C4-2B (cell line): ENCODE measurements at regions not wholly inside any gene's neighbourhood (a gene's known extent, or its start where the extent isn't known, plus 50 kb on each side); places are given as distances from the start of the nearest gene placed in this dataset.

Experiments
- H3K27ac ChIP-seq: fragments of 450-650 bp; 2 replicates; pipeline ENCODE4 v1.5.1; 2017
- ZFX ChIP-seq: fragments of 450-650 bp; IDR thresholded peaks from 2 replicates; pipeline ENCODE4 v1.6.1; 2017
- TF ChIP-seq, protein P1 (sequence below): fragments of 450-650 bp; conservative IDR thresholded peaks from 2 replicates; pipeline ENCODE4 v1.5.1; 2017; ENCODE audit warnings: mild to moderate bottlenecking

DNA sequence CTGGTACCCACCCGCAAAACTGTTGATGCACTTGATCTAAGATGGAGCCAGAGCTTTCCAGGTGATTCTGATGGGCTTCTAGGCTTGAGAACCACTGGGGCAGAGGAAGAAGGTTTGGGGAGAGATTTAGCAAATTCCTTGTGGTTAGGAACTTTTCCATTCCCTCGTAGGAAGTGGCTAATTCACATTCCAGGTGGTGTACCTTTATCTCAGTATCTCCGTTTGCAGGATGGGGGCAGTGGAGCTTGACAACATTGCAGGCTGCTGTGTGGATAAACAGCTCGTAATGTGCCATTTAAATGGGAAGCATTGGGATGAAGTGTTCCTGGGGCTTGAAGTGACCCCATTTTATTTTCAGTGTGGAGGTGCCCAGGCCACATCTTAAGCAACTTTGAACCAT is 172.9 kb upstream of the IL12B start:
- H3K27ac ChIP-seq = no peak overlapping the region

DNA sequence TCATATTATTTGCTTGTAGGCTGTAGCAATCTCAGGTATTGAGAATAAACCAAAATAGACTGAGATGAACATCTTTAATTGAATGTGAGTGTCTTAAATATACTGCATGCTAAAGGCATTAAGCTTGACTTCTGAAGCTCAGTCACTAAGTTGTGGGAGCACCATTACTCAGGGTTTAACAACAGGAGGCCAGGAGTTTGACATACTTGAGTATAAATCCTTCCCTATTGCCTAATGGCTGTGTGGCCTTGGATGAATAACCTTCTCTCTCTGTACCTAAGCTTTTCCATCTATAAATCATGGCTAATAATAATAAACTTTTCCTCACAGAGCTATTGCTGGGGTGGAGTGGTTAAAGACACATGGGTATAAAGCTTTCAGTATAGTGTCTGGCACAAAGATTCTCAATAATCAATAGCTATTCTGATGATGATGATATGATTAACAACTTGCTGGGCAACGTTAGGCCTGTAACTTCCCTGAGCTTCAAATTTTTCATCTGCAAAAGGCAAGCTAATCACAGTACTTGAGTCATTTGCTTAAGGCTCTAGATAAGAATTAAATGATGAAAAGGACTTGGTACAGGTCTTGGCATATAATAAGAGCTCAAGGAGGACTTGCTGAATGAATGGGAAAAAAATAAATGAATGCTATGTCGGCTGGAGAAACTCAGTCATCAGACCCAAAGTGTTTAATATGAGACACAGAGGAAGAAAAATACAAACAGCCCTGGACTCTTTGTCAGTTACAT is 174.0 kb upstream of the IL12B start:
- no peak overlapping the region for H3K27ac ChIP-seq
- TF ChIP-seq, protein P1, sequence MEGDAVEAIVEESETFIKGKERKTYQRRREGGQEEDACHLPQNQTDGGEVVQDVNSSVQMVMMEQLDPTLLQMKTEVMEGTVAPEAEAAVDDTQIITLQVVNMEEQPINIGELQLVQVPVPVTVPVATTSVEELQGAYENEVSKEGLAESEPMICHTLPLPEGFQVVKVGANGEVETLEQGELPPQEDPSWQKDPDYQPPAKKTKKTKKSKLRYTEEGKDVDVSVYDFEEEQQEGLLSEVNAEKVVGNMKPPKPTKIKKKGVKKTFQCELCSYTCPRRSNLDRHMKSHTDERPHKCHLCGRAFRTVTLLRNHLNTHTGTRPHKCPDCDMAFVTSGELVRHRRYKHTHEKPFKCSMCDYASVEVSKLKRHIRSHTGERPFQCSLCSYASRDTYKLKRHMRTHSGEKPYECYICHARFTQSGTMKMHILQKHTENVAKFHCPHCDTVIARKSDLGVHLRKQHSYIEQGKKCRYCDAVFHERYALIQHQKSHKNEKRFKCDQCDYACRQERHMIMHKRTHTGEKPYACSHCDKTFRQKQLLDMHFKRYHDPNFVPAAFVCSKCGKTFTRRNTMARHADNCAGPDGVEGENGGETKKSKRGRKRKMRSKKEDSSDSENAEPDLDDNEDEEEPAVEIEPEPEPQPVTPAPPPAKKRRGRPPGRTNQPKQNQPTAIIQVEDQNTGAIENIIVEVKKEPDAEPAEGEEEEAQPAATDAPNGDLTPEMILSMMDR = no peak
- TF ChIP-seq ZFX = no peak

More for the DNA sequence above, 172.9 kb upstream of the IL12B start:
- TF ChIP-seq ZFX = no peak
- TF ChIP-seq, protein P1 = no peak

DNA sequence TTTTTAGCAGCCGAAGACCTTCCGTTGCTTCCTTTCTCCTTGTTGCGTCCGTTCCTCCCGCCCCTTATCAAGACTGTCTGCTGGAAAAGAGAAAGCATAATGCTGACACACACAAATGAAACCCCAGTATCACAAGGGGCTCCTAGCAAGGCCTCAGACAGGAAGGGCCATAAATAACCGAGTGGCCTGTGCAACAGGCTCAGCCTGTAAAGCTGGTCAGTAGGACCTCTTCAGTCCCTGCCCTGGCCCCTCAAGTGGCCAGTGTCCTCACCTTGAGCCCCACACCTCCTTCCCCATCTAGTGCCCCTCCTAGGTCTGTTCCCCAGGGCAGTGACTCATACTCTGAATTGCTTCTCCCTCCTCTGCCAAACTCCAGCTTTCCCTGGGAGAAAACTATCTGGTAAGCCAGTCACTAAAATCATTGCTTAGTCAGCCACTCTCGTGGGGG is 174.6 kb upstream of the IL12B start:
- TF ChIP-seq ZFX = no peak
- TF ChIP-seq, protein P1 = no peak
- no peak overlapping the region for H3K27ac ChIP-seq

DNA sequence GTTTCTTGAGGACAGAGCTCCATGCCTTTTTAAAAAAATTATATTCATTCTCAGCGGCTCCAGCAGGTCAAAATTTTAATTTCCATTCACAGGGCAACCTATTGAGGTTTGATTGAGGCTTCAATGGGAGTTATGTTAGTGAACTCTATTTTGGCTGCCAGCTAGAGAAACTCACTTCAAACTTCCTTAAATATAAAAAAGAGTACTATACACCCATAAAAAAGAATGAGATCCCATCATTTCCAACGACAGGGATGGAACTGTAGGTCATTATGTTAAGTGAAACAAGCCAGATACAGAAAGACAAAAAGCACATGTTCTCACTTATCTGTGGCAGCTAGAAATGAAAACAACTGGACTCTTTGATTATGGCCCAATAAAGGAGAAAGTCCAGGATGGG is 176.8 kb upstream of the IL12B start:
- TF ChIP-seq, protein P1 = no peak
- no peak overlapping the region for H3K27ac ChIP-seq

DNA sequence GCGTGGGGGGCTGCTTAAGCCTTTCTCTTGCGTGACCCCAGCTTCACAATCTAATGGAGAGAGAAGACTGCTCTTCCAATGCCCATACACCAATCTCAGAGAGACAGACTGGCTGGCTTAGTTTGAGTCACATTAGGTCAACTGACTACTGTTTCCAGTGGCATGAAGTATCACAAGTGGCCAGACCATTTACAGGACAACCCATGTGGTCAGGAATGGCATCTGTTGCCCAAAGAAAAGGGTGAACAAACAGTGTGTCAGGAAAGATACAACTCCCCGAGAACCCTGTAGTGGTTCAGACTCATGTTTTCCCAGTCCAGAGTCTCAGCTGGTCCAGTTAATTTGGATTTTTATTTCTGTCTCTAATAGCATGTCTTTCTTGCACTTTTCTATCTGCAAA is 177.4 kb upstream of the IL12B start:
- H3K27ac ChIP-seq = no peak overlapping the region
- no peak for TF ChIP-seq ZFX
- TF ChIP-seq, protein P1 = no peak

DNA sequence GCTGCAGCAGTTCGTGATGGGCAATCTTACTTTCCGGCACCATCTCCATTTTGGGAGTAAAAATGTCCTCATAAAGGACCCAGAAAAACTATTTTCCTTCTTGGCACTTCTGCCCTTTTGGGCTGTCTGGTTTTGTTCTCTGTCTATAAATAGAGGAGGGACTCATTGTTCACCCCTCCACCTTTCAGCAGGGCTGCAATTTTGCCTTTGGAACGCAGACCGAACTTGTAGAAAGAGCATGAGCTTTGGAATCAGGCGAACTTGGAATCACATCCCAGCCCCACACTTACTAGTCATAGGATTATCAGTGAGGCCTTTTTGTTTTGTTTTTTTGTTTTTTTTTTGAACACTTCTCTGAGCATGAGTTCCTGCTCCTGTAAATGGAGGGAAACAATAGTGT is 178.1 kb upstream of the IL12B start:
- no peak for TF ChIP-seq ZFX
- TF ChIP-seq, protein P1 = no peak
- no peak overlapping the region for H3K27ac ChIP-seq

DNA sequence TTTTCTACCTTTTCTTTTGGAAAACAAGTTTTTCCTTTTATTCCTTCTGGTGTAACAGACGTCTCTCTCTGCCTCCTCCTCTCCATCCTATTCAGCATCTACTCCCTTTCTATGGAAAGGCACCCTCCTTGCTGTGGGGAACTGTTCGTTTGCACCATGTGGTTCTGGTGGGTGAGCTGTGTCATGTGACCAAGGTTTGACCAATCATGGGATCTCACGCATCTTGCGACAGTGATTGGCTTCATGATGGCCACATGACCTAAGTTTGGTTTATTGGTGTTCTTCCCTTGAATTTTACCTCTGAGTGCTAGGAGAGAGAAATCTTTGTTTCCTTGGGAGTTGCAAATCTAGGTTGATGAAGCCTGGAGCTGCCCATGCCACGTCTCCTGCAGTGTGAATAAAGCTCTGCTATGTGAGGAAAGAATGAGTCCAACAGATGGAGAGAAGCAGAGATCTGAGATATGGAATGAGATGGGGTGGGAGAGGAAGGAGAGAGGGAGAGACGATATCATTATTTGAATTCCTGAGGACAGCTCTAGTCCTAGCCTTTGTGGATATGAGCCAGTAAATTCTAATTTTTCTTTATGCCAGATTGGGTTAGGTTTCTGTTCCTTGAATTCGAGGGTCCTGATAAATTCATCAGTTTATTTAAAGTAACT is 178.8 kb upstream of the IL12B start:
- no peak overlapping the region; the same call in 1 of the 2 replicates for H3K27ac ChIP-seq
- TF ChIP-seq ZFX = no peak
- TF ChIP-seq, protein P1 = no peak
